HG02852 (cell line): ENCODE measurements at regions not wholly inside any gene's neighbourhood (a gene's known extent, or its start where the extent isn't known, plus 50 kb on each side); places are given as distances from the start of the nearest gene placed in this dataset.

Source experiments
- ATAC-seq: cut with Tn5 transposase; IDR thresholded peaks from one replicate; pipeline ENCODE4 v1.9.1; 2021; ENCODE audit warnings: mild to moderate bottlenecking, moderate library complexity; ENCODE audit not compliant: unreplicated experiment

DNA sequence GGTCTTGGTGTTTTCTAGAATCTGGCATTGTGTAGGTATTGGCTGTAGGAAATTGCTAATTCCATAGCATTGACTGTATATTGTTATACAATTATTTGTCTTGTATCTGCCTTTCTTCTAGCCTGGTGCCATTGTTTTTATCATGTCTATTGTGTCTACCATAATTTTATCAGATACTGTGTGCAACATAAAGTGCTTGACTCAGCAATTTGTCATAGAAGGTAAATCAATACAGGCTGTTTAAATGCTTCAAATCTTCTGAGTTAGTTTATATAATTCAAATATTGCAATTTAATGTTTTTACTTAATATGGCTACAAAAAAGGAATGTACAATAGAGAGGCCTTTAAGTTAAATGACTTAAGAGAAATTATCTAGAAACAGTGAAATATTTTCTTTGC, 263.3 kb upstream of the UGT8 start:
- no peak for ATAC-seq

DNA sequence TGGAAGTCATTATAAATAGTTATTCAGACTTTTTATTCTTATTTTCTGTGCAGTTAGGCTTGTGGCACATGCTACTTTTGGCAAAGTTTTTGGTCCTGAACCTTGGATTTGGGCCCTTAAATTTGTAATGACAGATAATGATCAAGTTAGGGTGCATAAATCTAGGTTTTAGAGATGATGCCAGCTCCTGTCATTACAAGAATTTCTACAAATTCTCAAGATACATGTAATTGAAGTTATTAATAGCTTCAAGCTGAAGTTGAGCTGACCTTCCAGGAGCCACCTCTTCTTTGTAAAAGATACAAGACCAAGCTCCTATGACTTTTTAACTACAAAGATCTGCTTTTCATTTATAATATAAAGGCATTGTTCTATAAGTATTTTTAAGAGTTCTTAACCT, 255.6 kb upstream of the UGT8 start:
- no peak for ATAC-seq

DNA sequence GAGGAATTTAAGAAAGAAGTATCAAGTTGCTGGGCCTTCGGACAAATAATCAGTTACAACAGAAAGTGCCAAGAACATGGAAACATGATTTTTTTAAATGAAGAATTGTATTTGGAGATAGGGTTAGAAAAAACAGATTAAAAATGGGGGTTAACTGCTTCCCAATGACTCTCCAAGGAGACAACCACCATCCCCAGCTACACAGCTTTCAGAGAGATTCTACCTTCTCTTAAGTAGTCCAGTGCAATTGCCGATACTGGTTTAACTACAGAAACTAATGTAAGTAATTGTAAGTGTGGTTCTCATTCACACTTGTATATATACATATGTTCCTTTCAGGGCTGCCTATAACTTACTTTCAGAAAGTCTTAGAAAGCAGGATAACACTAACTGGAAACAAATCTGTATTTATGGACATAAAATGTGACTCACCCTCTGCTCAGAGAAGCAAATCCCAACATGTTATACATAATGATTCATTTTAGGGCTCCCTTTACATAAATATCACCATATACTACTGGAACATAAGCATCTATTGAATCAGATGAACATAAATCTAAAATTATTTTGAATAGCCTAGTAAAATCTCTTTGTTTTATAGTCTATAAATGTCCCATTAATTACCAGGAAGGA, 248.9 kb upstream of the UGT8 start:
- no peak for ATAC-seq

DNA sequence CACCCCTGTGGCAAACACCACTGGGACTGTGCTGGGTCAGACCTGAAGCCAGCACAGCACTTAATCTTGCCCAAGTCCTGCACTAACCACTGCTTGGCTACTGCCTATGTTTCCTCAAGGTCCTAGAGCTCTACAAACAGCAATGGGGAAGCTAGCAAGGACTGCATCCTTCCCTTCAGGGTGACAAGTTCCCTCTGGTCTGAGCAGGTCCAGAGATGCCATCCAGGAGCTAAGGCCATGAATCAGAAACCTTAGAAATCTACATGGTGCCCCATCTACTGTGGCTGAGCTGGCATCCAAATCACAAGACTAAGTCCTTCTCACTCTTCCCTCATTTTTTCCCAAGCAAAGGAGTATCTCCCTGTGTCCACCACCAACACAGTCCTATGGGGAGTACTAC, 239.7 kb upstream of the UGT8 start:
- no peak for ATAC-seq

DNA sequence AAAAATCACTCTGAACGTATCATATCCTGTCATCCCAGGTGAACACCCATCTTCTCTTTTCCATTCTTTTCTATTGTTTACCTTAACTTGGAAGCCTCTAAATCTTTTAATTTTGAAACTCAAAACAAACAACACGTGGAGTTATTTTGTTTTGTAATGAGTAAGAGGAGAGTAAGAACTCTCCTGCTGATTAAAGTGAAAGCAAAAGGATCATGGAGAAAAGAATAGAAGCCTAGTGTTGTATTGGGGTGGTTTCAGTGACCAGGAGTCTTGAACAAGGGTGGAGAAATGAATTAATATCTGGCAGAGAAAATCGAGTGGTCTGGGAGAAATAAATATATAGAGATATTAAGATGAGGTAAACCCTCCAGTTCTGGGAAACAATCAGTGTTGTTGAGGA, 237.4 kb upstream of the UGT8 start:
- ATAC-seq, result no peak

DNA sequence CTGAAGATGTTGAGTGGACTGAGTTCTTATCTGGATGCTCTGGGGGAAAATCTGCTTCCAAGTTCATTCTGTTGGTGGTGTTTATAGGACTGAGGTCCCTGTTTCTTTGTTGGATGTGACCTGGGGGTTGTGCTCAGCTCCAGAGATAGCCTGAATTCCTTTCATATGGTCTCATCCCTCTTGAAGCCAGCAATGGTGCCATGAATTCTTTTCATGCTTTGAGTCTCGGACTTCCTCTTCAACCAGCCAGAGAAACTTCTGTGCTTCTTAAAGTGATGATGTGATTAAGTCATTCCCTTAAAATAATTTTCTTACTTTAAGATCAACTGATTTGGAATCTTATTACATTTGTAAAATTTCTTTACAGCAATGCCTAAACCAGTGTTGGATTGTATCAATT, 233.8 kb upstream of the UGT8 start:
- no peak for ATAC-seq

DNA sequence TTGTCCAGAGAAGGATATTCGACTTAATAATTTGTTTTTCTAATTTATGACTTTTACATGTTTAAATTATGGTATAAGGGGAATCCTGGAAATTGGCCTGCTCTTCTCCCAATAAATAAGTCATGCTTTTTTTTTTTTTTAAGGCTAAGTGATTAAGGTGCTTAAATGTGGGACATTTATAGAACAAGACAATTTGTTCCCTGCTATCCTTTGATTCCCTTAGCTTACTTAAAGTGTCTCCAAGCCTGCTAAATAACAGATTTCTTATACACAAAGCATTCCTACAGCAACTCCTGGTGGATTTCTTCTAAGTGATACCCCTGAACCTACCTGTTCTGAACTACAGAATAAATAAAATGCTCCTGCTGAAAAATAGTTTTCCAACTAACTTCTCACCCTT, 233.0 kb upstream of the UGT8 start:
- no peak for ATAC-seq

DNA sequence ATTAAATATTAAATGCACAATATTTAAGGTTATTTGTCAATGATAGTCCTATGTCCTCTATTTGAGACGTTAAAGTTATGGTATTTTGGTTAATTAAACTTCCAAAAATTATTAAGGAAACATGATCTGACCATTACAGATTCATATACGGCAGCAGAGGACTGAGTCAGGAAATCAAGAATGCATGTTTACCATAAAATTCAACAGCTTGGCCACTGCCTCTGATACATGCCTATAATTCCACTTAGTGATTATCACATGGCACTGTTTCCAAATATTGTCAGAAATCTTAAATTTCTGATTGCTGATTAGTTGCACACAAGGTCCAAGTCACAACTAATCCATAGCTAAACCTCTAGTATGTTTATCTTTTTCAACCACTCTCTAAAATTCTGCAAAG, 232.2 kb upstream of the UGT8 start:
- no peak for ATAC-seq

DNA sequence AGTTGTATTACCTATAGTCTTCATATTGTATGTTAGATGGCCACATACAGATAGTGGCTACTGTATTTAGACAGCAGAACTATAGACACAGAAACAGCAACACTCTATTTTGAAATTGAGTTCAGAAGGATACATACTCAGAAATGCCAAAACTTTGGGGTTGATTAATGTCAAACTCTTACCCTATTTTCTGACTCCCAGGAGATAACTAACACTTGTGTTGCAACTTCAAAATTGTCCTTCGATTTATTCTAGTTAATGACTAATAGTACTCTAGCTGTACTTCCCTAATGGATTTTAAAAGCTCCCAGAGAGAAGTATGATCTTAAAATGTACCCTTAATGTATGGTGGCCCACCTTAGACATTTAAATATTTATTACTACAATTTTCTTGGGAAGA, 229.9 kb upstream of the UGT8 start:
- no peak for ATAC-seq

DNA sequence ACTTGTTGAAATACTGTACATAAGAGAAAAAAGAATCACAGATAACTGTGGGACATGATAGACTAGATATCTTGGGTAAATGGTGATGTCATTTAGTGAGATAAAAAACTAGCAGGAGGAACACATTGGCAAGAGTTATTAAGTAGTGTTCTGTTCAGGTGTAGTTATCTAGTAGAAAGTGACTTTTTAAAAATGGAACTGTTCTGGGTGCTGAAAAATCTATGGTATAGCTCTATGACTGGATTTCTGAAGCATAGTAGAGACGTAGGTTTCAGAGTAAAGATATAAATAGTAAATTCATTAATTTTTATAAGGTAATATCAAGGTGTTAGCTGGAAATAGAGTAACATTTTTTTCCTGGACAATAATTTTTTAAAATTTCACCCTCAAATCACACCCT, 225.1 kb upstream of the UGT8 start:
- no peak for ATAC-seq

DNA sequence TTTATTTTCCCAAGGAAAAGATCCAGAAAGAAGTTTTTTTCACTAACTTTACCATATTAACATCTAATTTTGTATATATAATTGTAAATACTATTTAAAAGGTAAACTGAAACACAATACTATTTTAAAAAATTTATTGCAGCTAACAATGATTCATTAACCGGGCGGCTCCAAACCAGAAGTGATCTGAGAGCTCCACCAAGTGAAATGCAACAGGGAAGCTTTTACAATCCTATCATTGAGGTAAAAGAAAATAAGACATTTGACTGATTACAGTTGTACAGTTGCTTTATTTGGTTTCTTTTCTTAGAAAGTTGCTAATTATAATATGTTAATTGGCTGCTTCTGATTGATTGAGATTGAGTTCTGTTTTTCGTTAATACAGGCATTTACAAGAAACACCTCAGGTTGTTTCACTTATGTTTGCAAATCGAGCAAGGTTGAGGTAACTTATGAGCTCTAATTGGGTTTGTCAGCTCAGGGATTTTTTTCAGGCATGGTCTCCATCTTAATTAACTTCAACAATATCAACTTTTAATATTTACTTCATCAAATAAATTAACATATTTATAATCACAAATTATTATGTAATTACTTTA, 220.2 kb upstream of the UGT8 start:
- no peak for ATAC-seq

DNA sequence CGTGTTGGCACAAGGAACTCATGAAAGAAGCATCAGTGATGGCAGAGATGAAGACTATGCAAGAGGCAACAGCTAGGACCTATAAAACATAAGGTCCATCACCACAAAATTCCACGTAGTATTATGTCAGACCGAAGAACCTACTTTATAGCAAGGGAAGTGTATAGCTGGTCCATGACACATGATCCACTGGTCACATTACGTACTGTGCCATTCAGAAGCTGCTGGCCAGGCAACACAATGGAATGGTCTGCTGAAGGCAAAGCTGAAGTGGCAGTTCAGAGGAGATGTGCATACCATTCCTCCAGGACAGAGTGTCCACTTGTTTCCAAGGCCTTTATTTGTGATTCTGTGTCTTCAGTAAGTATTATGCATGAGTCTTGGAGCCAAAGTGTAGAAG, 215.5 kb upstream of the UGT8 start:
- ATAC-seq, result no peak

DNA sequence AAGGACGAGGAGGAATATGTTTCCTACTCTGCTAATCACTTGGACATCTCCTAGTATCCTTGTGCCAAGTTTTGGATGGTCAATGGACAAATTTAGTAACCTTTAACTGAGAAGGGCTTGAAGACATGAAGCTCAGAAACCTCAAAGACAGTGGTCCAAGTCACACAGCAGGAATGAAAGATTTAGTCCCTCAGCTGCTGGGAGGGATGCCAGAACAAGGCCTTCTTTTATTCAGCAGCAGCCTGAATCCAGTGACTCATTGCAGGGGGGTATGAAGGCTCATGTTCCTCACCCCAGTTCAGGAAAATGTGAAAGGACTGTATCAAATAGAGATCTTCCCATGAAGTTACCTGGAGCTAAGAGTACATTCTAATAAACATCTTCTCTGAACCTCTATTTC, 214.9 kb upstream of the UGT8 start:
- no peak for ATAC-seq

DNA sequence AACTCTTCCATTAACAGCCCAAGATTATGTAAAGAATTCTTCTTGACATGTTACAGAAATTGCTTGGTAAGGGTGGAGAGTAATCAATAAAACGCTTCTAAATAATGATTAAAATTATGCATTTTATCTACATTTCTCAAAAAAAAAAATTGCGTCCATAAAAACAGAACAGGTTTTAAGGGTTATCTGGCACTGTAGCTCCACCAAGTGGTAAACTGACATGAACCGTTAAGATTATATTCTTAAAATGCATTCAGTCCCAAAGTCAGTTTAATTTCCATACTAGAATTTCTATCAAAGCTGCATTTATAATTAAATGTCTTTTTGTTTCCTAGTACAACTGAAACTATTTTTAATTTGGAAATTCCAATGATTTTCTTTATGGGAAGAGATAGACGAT, 214.0 kb upstream of the UGT8 start:
- ATAC-seq, result no peak

DNA sequence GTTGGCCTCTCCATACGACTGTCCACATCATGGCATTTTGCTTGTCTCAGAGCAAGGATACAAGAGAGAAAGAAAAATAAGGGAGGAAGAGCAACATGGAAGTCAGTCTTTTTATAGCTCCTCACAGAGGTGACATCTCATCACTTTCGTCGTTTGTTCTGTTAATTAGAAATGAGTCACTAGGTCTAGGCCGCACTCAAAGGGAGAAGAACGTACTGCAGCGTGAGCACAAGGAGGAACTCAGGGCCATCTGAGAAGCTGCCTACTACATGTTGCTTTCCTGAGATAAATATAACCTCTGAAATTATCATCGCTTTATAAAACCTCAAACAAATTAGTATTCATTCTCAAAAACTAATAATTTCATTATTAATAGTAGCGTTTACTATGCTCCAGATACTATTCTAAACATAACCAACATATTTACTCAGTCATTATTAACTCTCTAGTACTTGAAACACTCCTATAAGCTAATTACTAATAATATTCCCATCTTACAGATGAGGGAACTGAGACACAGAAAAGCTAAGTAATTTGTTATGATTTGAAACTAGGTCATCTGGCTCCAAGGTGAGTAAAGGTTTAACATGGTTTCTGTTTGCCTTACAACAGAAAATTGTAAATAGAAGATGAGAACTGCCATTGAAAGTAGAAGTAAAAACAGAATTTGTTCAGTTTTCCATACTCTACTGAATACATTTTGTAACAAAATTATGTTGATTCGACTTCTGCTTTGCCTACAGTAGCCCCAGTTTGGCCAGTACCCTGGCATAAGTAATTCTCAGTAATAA, 213.2 kb upstream of the UGT8 start:
- peak; percentile 79 for ATAC-seq

DNA sequence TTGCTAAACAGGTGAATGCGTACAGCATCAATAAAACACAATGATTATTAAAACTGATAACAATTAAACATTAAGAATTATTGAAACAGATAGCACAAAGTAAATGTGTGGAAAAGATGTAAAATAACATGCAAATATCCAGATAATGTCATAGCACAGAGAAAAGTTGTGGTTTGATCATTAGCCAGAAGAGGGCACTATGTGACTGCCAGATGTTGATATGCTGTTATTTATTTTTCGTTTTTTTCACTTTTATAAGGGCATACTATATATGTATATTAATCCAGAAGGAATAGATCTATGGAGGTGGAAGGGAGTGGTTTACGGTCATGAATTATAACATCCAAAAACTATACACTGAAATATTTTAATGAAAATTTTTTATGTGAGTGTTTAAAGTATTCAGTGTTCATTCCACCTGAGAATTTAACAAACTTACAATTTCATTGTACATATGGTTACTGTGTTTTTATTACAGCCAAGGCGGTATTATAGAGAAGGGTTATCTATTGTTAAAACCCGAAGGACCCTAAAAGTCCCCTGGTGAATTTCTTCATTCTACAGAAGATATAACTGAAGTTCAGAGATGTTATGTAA, 211.9 kb upstream of the UGT8 start:
- no peak for ATAC-seq

DNA sequence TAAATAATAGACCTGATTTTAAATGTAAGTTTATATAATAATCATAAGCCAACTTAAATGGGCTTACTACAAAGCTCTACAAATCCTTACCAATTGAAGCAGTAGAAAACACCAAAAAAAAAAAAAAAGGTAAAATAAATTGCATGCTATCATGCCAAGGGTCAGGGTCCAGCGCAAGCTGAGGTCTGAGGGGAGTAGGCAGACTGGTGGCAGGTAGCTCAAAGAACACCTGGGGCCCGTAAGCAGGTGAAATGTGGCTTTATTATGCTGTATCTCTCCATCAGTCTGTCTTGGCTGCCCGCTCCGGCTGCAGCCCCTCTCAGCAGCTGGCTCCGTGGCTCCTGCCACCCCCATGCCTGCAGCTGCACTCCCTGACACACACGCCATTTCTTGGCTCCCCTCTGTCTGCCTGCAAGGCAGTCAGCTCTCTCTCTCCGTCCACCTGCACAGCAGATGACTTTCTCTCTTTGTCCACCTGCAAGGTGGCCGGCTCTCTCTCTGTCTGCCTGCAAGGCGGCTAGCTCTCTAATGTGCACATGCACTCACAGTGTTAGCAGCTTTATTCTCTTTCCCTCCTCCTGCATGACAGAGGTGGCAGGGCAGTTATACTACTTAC, 209.4 kb upstream of the UGT8 start:
- no peak for ATAC-seq

DNA sequence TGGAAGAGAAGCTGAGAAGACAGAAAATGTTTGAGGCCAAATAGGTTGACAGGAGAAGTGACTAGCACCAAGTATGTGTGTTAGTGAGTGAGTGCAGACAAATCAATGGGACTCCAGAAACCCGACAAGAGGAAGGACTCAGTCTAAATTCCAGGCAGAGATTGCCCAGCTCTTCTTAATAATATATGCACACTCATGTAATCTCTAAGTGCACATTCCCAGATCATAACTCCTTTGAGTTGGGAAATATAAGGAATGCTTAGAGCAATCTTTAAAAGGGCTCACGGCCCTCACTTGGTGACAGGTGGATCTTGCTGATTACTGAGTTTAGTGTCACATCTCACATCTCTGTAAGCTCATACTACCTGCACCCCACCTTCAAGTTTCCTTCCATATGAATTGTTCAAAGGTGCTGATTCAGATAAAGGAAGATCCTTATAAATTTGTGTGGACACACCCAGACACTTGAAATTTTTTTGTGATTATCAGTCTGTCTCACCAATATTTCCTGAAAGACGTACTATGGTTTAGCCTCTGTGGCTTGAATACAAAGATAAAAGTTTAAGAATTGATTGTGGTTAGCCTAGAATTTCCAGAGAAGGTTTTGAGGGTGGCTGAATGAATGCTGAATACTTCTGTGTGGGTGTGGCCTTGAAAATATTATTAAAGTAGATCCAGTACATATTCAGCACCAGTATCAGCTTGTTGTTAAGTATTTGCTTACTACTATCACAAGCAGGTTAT, 205.1 kb upstream of the UGT8 start:
- no peak for ATAC-seq

DNA sequence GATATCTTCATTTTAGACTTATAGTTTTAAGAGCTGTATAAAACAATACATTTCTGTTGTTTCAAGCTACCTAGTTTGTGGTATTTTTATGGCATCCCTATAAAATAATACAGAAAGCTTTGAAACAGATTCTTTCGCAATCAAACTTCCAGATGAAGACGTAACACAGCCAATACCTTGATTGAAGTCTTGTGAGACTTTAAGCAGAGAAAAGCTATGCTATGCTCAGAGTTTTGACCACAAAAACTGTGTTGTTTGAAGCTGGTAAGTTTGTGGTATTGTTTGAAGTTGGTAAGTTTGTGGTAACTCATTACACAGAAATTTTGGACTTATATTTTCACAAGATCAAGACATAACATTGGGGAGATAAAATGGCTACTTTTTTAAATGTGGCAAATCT, 201.8 kb upstream of the UGT8 start:
- no peak for ATAC-seq

DNA sequence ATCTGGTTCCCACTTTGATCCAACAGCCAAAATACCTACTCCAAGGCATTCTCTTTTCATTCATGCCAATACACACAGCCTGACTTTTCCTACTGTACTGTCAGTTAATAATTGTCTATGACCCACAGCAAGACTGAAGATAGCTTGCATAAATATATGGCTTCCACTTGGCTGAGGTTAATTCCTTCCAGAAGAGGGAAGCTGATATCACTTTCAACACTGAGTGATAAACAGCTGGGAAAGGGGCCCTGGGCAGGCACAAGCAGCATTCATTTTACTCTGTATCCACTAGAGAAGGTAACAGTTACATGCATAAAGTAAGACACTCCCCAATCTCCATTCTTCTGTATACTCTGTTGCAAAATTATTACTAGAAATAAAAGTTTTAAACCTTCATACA, 200.2 kb upstream of the UGT8 start:
- no peak for ATAC-seq

DNA sequence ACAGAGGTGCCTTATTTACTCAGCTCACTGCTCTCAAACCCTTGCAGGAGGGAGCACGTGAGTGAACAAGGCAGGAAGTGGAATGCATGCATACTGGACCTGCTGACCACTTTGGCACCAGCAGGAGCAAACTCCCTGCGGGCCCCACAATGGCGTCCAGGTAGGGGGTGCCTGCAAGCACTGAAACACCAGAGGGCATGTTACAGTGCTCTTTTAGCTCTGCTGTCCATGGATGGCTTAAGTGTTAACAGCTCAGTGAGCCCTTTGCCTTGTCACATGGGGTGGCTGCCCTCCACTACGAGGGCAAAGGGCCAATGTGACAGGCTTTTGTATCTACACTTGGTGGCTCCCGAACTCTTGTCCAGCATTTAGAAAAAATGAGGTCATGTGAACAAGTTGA, 199.5 kb upstream of the UGT8 start:
- no peak for ATAC-seq
